GM23338 (cell line): ENCODE measurements at regions not wholly inside any gene's neighbourhood (a gene's known extent, or its start where the extent isn't known, plus 50 kb on each side); places are given as distances from the start of the nearest gene placed in this dataset.

ENCODE experiments used
- ATAC-seq: fragments of 200-7000 bp; cut with Tn5 transposase; 3 replicates; pipeline ENCODE4 v1.9.1; 2020
- DNase-seq: peaks from one replicate; pipeline ENCODE4 v3.0.0-alpha.2; 2015; ENCODE audit warnings: low spot score
- H2AFZ ChIP-seq: fragments of 200-600 bp; sonication (generic); 2 replicates; pipeline ENCODE4 v1.8.0; 2016; ENCODE audit warnings: antibody characterized with exemption, mild to moderate bottlenecking, moderate library complexity
- H3F3A ChIP-seq: fragments of 200-600 bp; sonication (generic); replicated peaks from 2 replicates; pipeline ENCODE4 v1.8.0; 2017; ENCODE audit warnings: antibody characterized with exemption, mixed run types, low read depth
- H3K27ac ChIP-seq: fragments of 200-600 bp; sonication (generic); 2 replicates; pipeline ENCODE4 v1.6.1; 2016; ENCODE audit warnings: low read depth
- H3K27me3 ChIP-seq: fragments of 200-600 bp; sonication (generic); 2 replicates; pipeline ENCODE4 v1.8.0; 2016; ENCODE audit warnings: mild to moderate bottlenecking, mixed run types, moderate library complexity; ENCODE audit not compliant: insufficient read depth
- H3K36me3 ChIP-seq: fragments of 200-600 bp; sonication (generic); 2 replicates; pipeline ENCODE4 v1.8.0; 2016; ENCODE audit warnings: mild to moderate bottlenecking; ENCODE audit not compliant: insufficient read depth
- H3K4me1 ChIP-seq: fragments of 200-600 bp; sonication (generic); 2 replicates; pipeline ENCODE4 v1.8.0; 2016; ENCODE audit warnings: mild to moderate bottlenecking, moderate library complexity; ENCODE audit not compliant: insufficient read depth
- H3K4me2 ChIP-seq: fragments of 200-600 bp; sonication (generic); 2 replicates; pipeline ENCODE4 v1.7.1; 2017; ENCODE audit warnings: mixed run types
- H3K4me3 ChIP-seq: fragments of 200-600 bp; sonication (generic); 2 replicates; pipeline ENCODE4 v1.6.1; 2016; ENCODE audit warnings: mixed run types
- H3K79me2 ChIP-seq: fragments of 200-600 bp; sonication (generic); replicated peaks from 2 replicates; pipeline ENCODE4 v1.8.0; 2017; ENCODE audit warnings: mild to moderate bottlenecking; ENCODE audit not compliant: insufficient read depth
- H3K9me2 ChIP-seq: fragments of 200-600 bp; sonication (generic); 2 replicates; pipeline ENCODE4 v1.8.0; 2017; ENCODE audit not compliant: insufficient read depth
- H4K20me1 ChIP-seq: fragments of 200-600 bp; sonication (generic); replicated peaks from 2 replicates; pipeline ENCODE4 v1.8.0; 2017; ENCODE audit warnings: mild to moderate bottlenecking; ENCODE audit not compliant: insufficient read depth
- H3K27ac Mint-ChIP-seq: 2 replicates; pipeline ENCODE4 v1.8.0; 2020; ENCODE audit warnings: inconsistent platforms, mild to moderate bottlenecking, moderate library complexity, mixed read lengths
- H3K27me3 Mint-ChIP-seq: 3 replicates; pipeline ENCODE4 v1.8.0; 2022; ENCODE audit warnings: low read depth, mild to moderate bottlenecking, moderate library complexity, mixed read lengths, inconsistent platforms; ENCODE audit not compliant: insufficient read depth, poor library complexity
- H3K36me3 Mint-ChIP-seq: 3 replicates; pipeline ENCODE4 v1.8.0; 2021; ENCODE audit warnings: low read depth, mild to moderate bottlenecking, inconsistent platforms, moderate library complexity, mixed read lengths
- H3K4me1 Mint-ChIP-seq: 3 replicates; pipeline ENCODE4 v1.8.0; 2020; ENCODE audit warnings: mild to moderate bottlenecking, inconsistent platforms, mixed read lengths
- H3K4me3 Mint-ChIP-seq: 3 replicates; pipeline ENCODE4 v1.8.0; 2021; ENCODE audit warnings: moderate library complexity, mild to moderate bottlenecking, inconsistent platforms, mixed read lengths
- H3K9me3 Mint-ChIP-seq: 3 replicates; pipeline ENCODE4 v1.8.0; 2020; ENCODE audit warnings: moderate library complexity, mild to moderate bottlenecking, inconsistent platforms, mixed read lengths
- CREB1 ChIP-seq: fragments of 250-450 bp; sonication (Bioruptor Pico); IDR thresholded peaks from 2 replicates; pipeline ENCODE4 v1.5.0; 2020; ENCODE audit warnings: low read depth, mild to moderate bottlenecking, moderate library complexity
- EZH2 ChIP-seq: fragments of 200-600 bp; sonication (generic); IDR thresholded peaks from one replicate; pipeline ENCODE4 v1.8.0; 2017; ENCODE audit warnings: antibody characterized with exemption, mild to moderate bottlenecking, low read depth; ENCODE audit not compliant: unreplicated experiment
- EZH2phosphoT487 ChIP-seq: fragments of 200-600 bp; sonication (generic); IDR thresholded peaks from one replicate; pipeline ENCODE4 v1.8.1; 2018; ENCODE audit warnings: antibody characterized with exemption; ENCODE audit not compliant: unreplicated experiment
- JUNB ChIP-seq: IDR thresholded peaks from one replicate; pipeline ENCODE4 v1.6.1; 2016; ENCODE audit warnings: antibody characterized with exemption; ENCODE audit not compliant: unreplicated experiment
- NANOG ChIP-seq: IDR thresholded peaks from 2 replicates; pipeline ENCODE4 v1.6.1; 2016; ENCODE audit warnings: antibody characterized with exemption, borderline replicate concordance
- POLR2AphosphoS5 ChIP-seq: IDR thresholded peaks from 2 replicates; pipeline ENCODE4 v1.6.1; 2016; ENCODE audit warnings: antibody characterized with exemption, low read depth
- REST ChIP-seq: IDR thresholded peaks from one replicate; pipeline ENCODE4 v1.6.1; 2018; ENCODE audit warnings: antibody characterized with exemption; ENCODE audit not compliant: unreplicated experiment
- STAT1 ChIP-seq: IDR thresholded peaks from one replicate; pipeline ENCODE4 v1.6.1; 2016; ENCODE audit warnings: antibody characterized with exemption; ENCODE audit not compliant: unreplicated experiment
- ZNF114 ChIP-seq: fragments of 250-450 bp; sonication (Bioruptor Pico); IDR thresholded peaks from 2 replicates; pipeline ENCODE4 v1.5.0; 2020; ENCODE audit warnings: mild to moderate bottlenecking, moderate library complexity
- ZNF331 ChIP-seq: fragments of 250-450 bp; sonication (Bioruptor Pico); IDR thresholded peaks from 2 replicates; pipeline ENCODE4 v1.5.0; 2020; ENCODE audit warnings: low read depth, mild to moderate bottlenecking, moderate library complexity
- ZNF462 ChIP-seq: fragments of 250-450 bp; sonication (Bioruptor Pico); IDR thresholded peaks from 2 replicates; pipeline ENCODE4 v1.5.0; 2020; ENCODE audit warnings: mild to moderate bottlenecking, moderate library complexity
- TF ChIP-seq, protein P1 (sequence below), 2 experiments: fragments of 200-600 bp in 1 of 2; sonication (generic) in 1 of 2; conservative IDR thresholded peaks; 2 replicates each; pipeline versions ENCODE4 v1.5.1 to v1.6.1; 2016 to 2017; ENCODE audit warnings: antibody characterized with exemption in 2 of 2, low read depth in 2 of 2, mild to moderate bottlenecking in 2 of 2, moderate library complexity in 1 of 2

GRCh38 chr1:115413621-115414020, 75.6 kb upstream of the NGF start (continued):
- TF ChIP-seq, protein P1, sequence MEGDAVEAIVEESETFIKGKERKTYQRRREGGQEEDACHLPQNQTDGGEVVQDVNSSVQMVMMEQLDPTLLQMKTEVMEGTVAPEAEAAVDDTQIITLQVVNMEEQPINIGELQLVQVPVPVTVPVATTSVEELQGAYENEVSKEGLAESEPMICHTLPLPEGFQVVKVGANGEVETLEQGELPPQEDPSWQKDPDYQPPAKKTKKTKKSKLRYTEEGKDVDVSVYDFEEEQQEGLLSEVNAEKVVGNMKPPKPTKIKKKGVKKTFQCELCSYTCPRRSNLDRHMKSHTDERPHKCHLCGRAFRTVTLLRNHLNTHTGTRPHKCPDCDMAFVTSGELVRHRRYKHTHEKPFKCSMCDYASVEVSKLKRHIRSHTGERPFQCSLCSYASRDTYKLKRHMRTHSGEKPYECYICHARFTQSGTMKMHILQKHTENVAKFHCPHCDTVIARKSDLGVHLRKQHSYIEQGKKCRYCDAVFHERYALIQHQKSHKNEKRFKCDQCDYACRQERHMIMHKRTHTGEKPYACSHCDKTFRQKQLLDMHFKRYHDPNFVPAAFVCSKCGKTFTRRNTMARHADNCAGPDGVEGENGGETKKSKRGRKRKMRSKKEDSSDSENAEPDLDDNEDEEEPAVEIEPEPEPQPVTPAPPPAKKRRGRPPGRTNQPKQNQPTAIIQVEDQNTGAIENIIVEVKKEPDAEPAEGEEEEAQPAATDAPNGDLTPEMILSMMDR (conservative IDR thresholded peaks at IDR 0.05; ENCODE audit: low read depth in 2 of 2) = no peak
- TF ChIP-seq CREB1 = no peak
- no peak for TF ChIP-seq STAT1
- no peak for TF ChIP-seq ZNF114 (CRISPR knock-in tag)
- TF ChIP-seq POLR2AphosphoS5 = no peak

DNA sequence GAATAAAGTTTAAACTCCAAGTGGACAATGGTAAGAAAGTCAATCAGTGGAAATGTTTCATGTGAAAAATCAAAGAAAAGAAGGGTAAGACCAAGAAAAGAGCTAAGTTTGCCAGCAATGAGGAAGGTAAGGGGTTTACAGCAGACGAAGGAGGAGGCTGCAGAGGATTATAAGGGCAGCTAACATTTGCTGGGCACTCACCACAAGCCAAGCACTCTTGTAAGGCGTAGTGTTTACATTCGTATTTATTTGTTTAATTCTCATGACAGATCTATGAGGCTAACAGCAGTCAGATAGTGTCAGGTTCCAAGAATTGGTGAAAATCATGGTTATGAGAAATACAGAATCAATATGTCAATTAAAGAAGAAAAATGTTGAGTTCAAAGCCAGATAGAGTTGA, 75.2 kb upstream of the NGF start:
- 0 out of 2 replicates have a peak, but pooled peaks cover 6% of the 10 kb centered on the region for H3K36me3 ChIP-seq
- no peaks in the 10 kb centered on the region for H3K4me1 ChIP-seq
- no peak overlapping the region for H3K27ac ChIP-seq
- H3K4me2 ChIP-seq = no peak overlapping the region
- H3K79me2 ChIP-seq = no peaks in the 10 kb centered on the region
- H3K4me3 ChIP-seq = no peak overlapping the region
- H3K27ac Mint-ChIP-seq = no peak overlapping the region
- H4K20me1 ChIP-seq = no peaks in the 10 kb centered on the region
- peaks cover 9% of the 10 kb centered on the region for H3K4me1 Mint-ChIP-seq
- peaks cover 2% of the 10 kb centered on the region for H3K27me3 Mint-ChIP-seq
- no peaks in the 10 kb centered on the region for H3K36me3 Mint-ChIP-seq
- H3K27me3 ChIP-seq = no peaks in the 10 kb centered on the region
- no peak overlapping the region for H3K4me3 Mint-ChIP-seq
- no peaks in the 10 kb centered on the region for H3F3A ChIP-seq
- 0 out of 2 replicates have a peak, but pooled peaks cover 3% of the 10 kb centered on the region for H3K9me2 ChIP-seq
- H3K9me3 Mint-ChIP-seq = peaks cover 4% of the 10 kb centered on the region; the same call in 1 of the 3 replicates
- DNase-seq = no peak
- no peak for ATAC-seq
- peak overlapping the region; percentile 24; the same call in 1 of the 2 replicates for H2AFZ ChIP-seq
- TF ChIP-seq ZNF462 (CRISPR knock-in tag) (no peak), EZH2phosphoT487 (no peak), EZH2 (no peak), JUNB (no peak), ZNF331 (CRISPR knock-in tag) (no peak), NANOG (no peak), ZNF114 (CRISPR knock-in tag) (no peak), POLR2AphosphoS5 (no peak), REST (no peak), CREB1 (no peak)
- TF ChIP-seq, protein P1 (conservative IDR thresholded peaks at IDR 0.05; ENCODE audit: low read depth in 2 of 2) = no peak
